ENCODE measurements at regions not wholly inside any gene's neighbourhood (a gene's known extent, or its start where the extent isn't known, plus 50 kb on each side); places are given as distances from the start of the nearest gene placed in this dataset.

- H3K9me3 ChIP-seq (ENCODE audit: control insufficient read depth, insufficient read depth, low read length), result no peaks in the 10 kb centered on the region
- no peaks in the 10 kb centered on the region for H3K27me3 ChIP-seq (ENCODE audit: control insufficient read depth, low read length)
- no peaks in the 10 kb centered on the region for H3K36me3 ChIP-seq (ENCODE audit: control insufficient read depth, low read length)
- TF ChIP-seq EZH2phosphoT487 (IDR thresholded peaks at IDR 0.05; ENCODE audit: borderline replicate concordance, low read length) (no peak), CTCF (IDR thresholded peaks at IDR 0.05; ENCODE audit: low read depth, low read length, poor library complexity, severe bottlenecking) (no peak)
- no peak overlapping the region for H3K27ac ChIP-seq (ENCODE audit: low read depth, low read length)
- H3K9me2 ChIP-seq (replicated peaks; ENCODE audit: control insufficient read depth, low read length), result no peaks in the 10 kb centered on the region
- H3K4me2 ChIP-seq (ENCODE audit: low read length), result no peak overlapping the region
- no peaks in the 10 kb centered on the region for H3K4me1 ChIP-seq (ENCODE audit: control insufficient read depth, low read length)
- H3K4me3 ChIP-seq (ENCODE audit: low read length), result no peak overlapping the region
- no peaks in the 10 kb centered on the region for H3K79me2 ChIP-seq (ENCODE audit: control insufficient read depth, low read length)
- no peaks in the 10 kb centered on the region for H4K20me1 ChIP-seq (ENCODE audit: control insufficient read depth, insufficient read depth, low read depth, low read length)
- no peaks in the 10 kb centered on the region for H3F3A ChIP-seq (ENCODE audit: control insufficient read depth, insufficient read depth)
These were observed 516.3 kb downstream of the COL12A1 start for GRCh38 chr6:74689601-74690000.

- no peak for TF ChIP-seq CTCF (IDR thresholded peaks at IDR 0.05; ENCODE audit: low read depth, low read length, poor library complexity, severe bottlenecking)
- TF ChIP-seq EZH2phosphoT487 (IDR thresholded peaks at IDR 0.05; ENCODE audit: borderline replicate concordance, low read length), result no peak
These were observed 528.4 kb downstream of the COL12A1 start for GRCh38 chr6:74677463-74677862.

GRCh38 chr6:74676906-74677305 lies 528.9 kb downstream of the COL12A1 start:
- Histone ChIP-seq H3K4me2 (ENCODE audit: low read length) (no peak overlapping the region), H3F3A (ENCODE audit: control insufficient read depth, insufficient read depth) (no peaks in the 10 kb centered on the region), H3K27ac (ENCODE audit: low read depth, low read length) (no peak overlapping the region), H3K9me3 (ENCODE audit: control insufficient read depth, insufficient read depth, low read length) (no peaks in the 10 kb centered on the region), H3K36me3 (ENCODE audit: control insufficient read depth, low read length) (no peaks in the 10 kb centered on the region), H3K9me2 (replicated peaks; ENCODE audit: control insufficient read depth, low read length) (no peaks in the 10 kb centered on the region), H3K4me1 (ENCODE audit: control insufficient read depth, low read length) (no peaks in the 10 kb centered on the region), H3K79me2 (ENCODE audit: control insufficient read depth, low read length) (no peaks in the 10 kb centered on the region), H3K27me3 (ENCODE audit: control insufficient read depth, low read length) (no peaks in the 10 kb centered on the region), H3K4me3 (ENCODE audit: low read length) (no peak overlapping the region), H4K20me1 (ENCODE audit: control insufficient read depth, insufficient read depth, low read depth, low read length) (no peaks in the 10 kb centered on the region)
- no peak for TF ChIP-seq CTCF (IDR thresholded peaks at IDR 0.05; ENCODE audit: low read depth, low read length, poor library complexity, severe bottlenecking)
- no peak for TF ChIP-seq EZH2phosphoT487 (IDR thresholded peaks at IDR 0.05; ENCODE audit: borderline replicate concordance, low read length)

More at GRCh38 chr6:74677463-74677862, 528.4 kb downstream of the COL12A1 start:
- no peak overlapping the region for H3K27ac ChIP-seq (ENCODE audit: low read depth, low read length)
- H3K9me2 ChIP-seq (replicated peaks; ENCODE audit: control insufficient read depth, low read length), result no peaks in the 10 kb centered on the region
- no peak overlapping the region for H3K4me3 ChIP-seq (ENCODE audit: low read length)
- H3K79me2 ChIP-seq (ENCODE audit: control insufficient read depth, low read length), result no peaks in the 10 kb centered on the region
- no peaks in the 10 kb centered on the region for H3K4me1 ChIP-seq (ENCODE audit: control insufficient read depth, low read length)
- no peaks in the 10 kb centered on the region for H4K20me1 ChIP-seq (ENCODE audit: control insufficient read depth, insufficient read depth, low read depth, low read length)
- H3K4me2 ChIP-seq (ENCODE audit: low read length), result no peak overlapping the region
- H3F3A ChIP-seq (ENCODE audit: control insufficient read depth, insufficient read depth), result no peaks in the 10 kb centered on the region
- H3K9me3 ChIP-seq (ENCODE audit: control insufficient read depth, insufficient read depth, low read length), result no peaks in the 10 kb centered on the region
- H3K27me3 ChIP-seq (ENCODE audit: control insufficient read depth, low read length), result no peaks in the 10 kb centered on the region
- H3K36me3 ChIP-seq (ENCODE audit: control insufficient read depth, low read length), result no peaks in the 10 kb centered on the region

- TF ChIP-seq EZH2phosphoT487 (IDR thresholded peaks at IDR 0.05; ENCODE audit: borderline replicate concordance, low read length), result no peak
- no peak for TF ChIP-seq CTCF (IDR thresholded peaks at IDR 0.05; ENCODE audit: low read depth, low read length, poor library complexity, severe bottlenecking)
- Histone ChIP-seq H3K9me3 (ENCODE audit: control insufficient read depth, insufficient read depth, low read length) (no peaks in the 10 kb centered on the region), H3K79me2 (ENCODE audit: control insufficient read depth, low read length) (no peaks in the 10 kb centered on the region), H3K9me2 (replicated peaks; ENCODE audit: control insufficient read depth, low read length) (no peaks in the 10 kb centered on the region), H3K27ac (ENCODE audit: low read depth, low read length) (no peak overlapping the region), H3K27me3 (ENCODE audit: control insufficient read depth, low read length) (no peaks in the 10 kb centered on the region), H3K4me1 (ENCODE audit: control insufficient read depth, low read length) (no peaks in the 10 kb centered on the region), H3K4me2 (ENCODE audit: low read length) (no peak overlapping the region), H3K4me3 (ENCODE audit: low read length) (no peak overlapping the region), H4K20me1 (ENCODE audit: control insufficient read depth, insufficient read depth, low read depth, low read length) (no peaks in the 10 kb centered on the region), H3K36me3 (ENCODE audit: control insufficient read depth, low read length) (no peaks in the 10 kb centered on the region), H3F3A (ENCODE audit: control insufficient read depth, insufficient read depth) (no peaks in the 10 kb centered on the region)
These were observed 531.5 kb downstream of the COL12A1 start for GRCh38 chr6:74674377-74674776.
